ENCODE measurements at regions not wholly inside any gene's neighbourhood (a gene's known extent, or its start where the extent isn't known, plus 50 kb on each side); places are given as distances from the start of the nearest gene placed in this dataset.

DNA sequence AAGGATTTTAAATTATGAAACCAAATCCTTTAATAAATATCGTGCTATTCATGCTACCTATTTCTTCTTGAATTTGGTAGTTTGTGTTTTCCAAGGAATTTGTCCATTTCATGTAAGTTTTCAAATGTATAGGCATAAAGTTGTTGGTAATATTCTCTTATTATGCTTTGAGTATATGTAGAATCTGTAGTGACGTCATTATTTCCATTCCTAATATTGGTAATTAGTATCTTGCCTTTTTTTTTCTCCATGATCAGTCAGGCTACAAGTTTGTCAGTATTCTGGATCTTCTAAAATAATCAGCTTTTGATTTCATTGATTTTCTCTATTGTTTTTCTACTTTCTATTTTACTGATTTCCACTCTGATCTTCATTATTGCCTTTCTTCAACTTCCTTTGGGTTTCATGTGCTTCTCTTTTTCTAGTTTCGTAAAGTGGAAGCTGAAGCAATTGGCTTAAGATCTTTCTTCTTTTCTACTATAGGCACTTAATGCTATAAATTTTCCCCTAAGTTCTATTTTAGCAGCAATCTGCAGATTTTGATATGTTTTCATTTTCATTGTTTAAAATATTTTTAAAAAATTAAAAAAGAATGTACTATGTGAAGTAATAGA, 156.5 kb upstream of the HDAC9 start:
- no peak for TF ChIP-seq CTCF (IDR thresholded peaks at IDR 0.05; ENCODE audit: insufficient read depth, low read depth, low read length)
- no peak for TF ChIP-seq EZH2 (IDR thresholded peaks at IDR 0.05; ENCODE audit: insufficient read depth, low read length)

Measured in astrocyte (in vitro differentiated cells and primary cell).